Nephron progenitor cell (in vitro differentiated cells): ENCODE measurements at regions not wholly inside any gene's neighbourhood (a gene's known extent, or its start where the extent isn't known, plus 50 kb on each side); places are given as distances from the start of the nearest gene placed in this dataset.

ENCODE experiments used
- DNase-seq: peaks from one replicate; pipeline ENCODE4 v3.0.0; 2021
- H3K27ac Mint-ChIP-seq: 2 replicates; pipeline ENCODE4 v1.8.0; 2021; ENCODE audit warnings: mild to moderate bottlenecking, moderate library complexity, mixed read lengths
- H3K27me3 Mint-ChIP-seq: 2 replicates; pipeline ENCODE4 v1.8.0; 2021; ENCODE audit warnings: mild to moderate bottlenecking, low read depth, mixed read lengths; ENCODE audit not compliant: poor library complexity
- H3K36me3 Mint-ChIP-seq: 2 replicates; pipeline ENCODE4 v1.8.0; 2021; ENCODE audit warnings: low read depth, mixed read lengths
- H3K4me1 Mint-ChIP-seq: 2 replicates; pipeline ENCODE4 v1.8.0; 2021; ENCODE audit warnings: mixed read lengths
- H3K4me3 Mint-ChIP-seq: 2 replicates; pipeline ENCODE4 v1.8.0; 2021; ENCODE audit warnings: mild to moderate bottlenecking, moderate library complexity, mixed read lengths
- H3K9me3 Mint-ChIP-seq: 2 replicates; pipeline ENCODE4 v1.8.0; 2021; ENCODE audit warnings: mild to moderate bottlenecking, moderate library complexity, mixed read lengths
- TF ChIP-seq, protein P1 (sequence below): fragments of 200-600 bp; sonication (generic); IDR thresholded peaks from 2 replicates; pipeline ENCODE4 v1.5.0; 2021; ENCODE audit warnings: antibody characterized with exemption

DNA sequence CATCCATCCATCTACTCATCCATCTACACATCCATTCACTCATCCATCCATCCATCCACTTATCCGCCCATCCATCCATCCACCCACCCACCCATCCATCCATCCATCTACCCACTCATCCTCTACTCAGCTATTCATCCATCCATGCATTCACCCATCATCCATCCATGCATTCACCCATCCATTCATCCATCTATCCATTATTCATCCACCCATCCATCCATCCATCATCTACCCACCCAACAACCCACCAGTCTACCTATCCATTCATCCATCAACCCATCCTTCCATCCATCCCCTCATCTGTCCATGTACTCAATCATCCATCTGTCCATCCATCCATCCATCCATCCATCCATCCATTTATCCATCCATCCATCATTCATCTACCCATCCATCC is 972.7 kb downstream of the BRD1 start:
- H3K27me3 Mint-ChIP-seq = peaks cover 23% of the 10 kb centered on the region
- no peaks in the 10 kb centered on the region for H3K4me1 Mint-ChIP-seq
- peak overlapping the region; percentile 47 for H3K27ac Mint-ChIP-seq
- TF ChIP-seq, protein P1, sequence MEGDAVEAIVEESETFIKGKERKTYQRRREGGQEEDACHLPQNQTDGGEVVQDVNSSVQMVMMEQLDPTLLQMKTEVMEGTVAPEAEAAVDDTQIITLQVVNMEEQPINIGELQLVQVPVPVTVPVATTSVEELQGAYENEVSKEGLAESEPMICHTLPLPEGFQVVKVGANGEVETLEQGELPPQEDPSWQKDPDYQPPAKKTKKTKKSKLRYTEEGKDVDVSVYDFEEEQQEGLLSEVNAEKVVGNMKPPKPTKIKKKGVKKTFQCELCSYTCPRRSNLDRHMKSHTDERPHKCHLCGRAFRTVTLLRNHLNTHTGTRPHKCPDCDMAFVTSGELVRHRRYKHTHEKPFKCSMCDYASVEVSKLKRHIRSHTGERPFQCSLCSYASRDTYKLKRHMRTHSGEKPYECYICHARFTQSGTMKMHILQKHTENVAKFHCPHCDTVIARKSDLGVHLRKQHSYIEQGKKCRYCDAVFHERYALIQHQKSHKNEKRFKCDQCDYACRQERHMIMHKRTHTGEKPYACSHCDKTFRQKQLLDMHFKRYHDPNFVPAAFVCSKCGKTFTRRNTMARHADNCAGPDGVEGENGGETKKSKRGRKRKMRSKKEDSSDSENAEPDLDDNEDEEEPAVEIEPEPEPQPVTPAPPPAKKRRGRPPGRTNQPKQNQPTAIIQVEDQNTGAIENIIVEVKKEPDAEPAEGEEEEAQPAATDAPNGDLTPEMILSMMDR = no peak
- no peaks in the 10 kb centered on the region for H3K9me3 Mint-ChIP-seq
- no peak overlapping the region for H3K4me3 Mint-ChIP-seq
- H3K36me3 Mint-ChIP-seq = no peaks in the 10 kb centered on the region
- DNase-seq = no peak

DNA sequence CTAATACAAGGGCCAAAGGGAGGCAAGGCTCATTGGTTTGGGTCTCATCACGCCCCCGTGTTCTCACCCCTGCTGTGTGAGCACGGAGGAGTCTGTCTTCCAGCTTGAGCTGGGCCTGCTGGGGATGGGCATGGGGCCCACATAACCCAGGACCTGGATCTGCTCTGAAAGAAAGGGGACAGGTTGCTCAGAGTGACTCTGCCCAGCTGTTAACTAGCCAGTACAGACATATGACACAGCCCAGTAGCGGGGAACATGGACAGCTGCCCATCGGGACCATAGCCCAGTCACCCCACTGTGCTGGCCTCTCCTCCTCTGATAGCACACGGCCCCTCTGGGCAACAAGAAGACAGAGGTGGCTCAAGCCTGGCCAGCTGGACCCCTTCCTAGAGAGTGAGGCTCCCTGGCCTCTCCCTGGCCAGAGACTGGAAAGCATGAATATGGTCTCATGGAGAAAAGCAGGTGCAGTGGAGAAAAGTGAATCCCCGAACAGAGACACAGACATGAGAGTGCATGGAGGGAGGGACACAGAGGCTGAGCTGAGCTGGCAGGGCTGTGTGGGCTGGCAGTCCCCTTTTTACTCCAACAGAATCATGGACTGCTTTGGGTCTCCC is 973.9 kb downstream of the BRD1 start:
- Mint-ChIP-seq H3K27me3 (peaks cover 19% of the 10 kb centered on the region), H3K4me1 (peaks cover 12% of the 10 kb centered on the region), H3K4me3 (no peak overlapping the region), H3K27ac (no peak overlapping the region), H3K36me3 (no peaks in the 10 kb centered on the region), H3K9me3 (no peaks in the 10 kb centered on the region)
- TF ChIP-seq, protein P1 = no peak
- no peak for DNase-seq

DNA sequence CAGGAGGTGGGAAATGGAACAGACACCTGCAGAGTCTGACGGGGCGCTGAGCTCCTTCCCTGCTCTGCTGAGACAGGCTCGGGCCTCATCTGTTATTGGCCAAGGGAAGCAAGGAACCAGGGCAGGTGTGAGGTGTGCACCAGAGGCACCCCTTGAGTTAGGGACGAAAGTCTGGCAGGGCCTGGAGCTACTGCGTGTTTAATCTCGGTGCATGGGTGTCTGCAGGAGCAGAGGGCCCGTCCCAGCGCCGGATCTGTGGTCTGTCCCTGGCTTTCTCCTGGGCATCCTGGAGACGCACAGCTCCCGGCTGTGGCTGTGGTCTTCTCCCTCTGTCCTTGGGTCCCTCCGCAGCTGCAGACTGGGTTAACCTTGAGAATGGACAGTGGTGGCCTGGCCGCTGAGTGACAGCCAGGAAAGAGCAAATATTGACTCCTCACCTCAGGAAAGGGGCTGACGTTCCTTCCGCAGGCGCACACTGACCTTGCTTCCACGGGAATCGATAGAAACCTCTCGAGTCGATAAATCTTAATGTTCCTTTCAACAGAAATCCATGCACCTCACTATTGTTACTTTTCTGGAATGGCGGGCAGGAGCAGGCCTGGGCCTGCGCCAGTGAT is 975.6 kb downstream of the BRD1 start:
- peaks cover 19% of the 10 kb centered on the region for H3K27me3 Mint-ChIP-seq
- no peaks in the 10 kb centered on the region for H3K36me3 Mint-ChIP-seq
- H3K4me3 Mint-ChIP-seq = no peak overlapping the region
- H3K27ac Mint-ChIP-seq = no peak overlapping the region
- no peaks in the 10 kb centered on the region for H3K9me3 Mint-ChIP-seq
- DNase-seq = no peak
- peaks cover 22% of the 10 kb centered on the region for H3K4me1 Mint-ChIP-seq
- TF ChIP-seq, protein P1 = no peak

DNA sequence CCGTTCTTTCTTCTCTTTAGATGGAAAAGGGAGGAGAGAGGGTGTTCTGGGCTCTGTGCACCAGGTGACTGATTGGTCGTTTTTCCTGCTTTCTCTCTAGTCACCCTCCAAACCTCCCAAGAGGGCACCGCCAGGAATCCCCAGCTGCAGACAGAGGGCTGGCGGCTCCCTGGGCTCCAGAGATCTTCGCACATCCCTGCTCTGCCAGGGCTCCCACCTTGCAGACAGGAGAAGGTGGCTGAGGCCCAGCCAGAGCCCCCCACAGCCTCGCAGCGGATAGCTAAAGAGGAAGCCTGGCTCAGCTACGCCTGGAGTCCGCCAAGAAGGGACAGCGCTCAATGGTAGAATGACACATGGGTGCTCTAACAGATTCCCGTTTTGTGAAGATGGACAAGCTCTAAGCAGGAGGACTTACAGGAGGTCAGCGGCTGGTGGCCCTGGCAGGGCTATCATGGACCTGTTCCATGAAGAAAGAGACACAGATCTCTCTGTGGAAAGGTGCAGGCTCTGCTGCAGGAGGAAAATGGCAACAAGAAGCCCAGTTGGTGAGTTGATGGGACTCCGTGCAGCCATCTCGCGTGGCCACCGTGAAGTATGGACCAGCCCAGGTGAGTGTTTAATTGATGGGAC is 976.9 kb downstream of the BRD1 start:
- no peak overlapping the region for H3K27ac Mint-ChIP-seq
- H3K9me3 Mint-ChIP-seq = no peaks in the 10 kb centered on the region
- H3K4me1 Mint-ChIP-seq = peaks cover 22% of the 10 kb centered on the region
- H3K4me3 Mint-ChIP-seq = no peak overlapping the region
- no peaks in the 10 kb centered on the region for H3K36me3 Mint-ChIP-seq
- TF ChIP-seq, protein P1 = no peak
- H3K27me3 Mint-ChIP-seq = peaks cover 19% of the 10 kb centered on the region
- no peak for DNase-seq

DNA sequence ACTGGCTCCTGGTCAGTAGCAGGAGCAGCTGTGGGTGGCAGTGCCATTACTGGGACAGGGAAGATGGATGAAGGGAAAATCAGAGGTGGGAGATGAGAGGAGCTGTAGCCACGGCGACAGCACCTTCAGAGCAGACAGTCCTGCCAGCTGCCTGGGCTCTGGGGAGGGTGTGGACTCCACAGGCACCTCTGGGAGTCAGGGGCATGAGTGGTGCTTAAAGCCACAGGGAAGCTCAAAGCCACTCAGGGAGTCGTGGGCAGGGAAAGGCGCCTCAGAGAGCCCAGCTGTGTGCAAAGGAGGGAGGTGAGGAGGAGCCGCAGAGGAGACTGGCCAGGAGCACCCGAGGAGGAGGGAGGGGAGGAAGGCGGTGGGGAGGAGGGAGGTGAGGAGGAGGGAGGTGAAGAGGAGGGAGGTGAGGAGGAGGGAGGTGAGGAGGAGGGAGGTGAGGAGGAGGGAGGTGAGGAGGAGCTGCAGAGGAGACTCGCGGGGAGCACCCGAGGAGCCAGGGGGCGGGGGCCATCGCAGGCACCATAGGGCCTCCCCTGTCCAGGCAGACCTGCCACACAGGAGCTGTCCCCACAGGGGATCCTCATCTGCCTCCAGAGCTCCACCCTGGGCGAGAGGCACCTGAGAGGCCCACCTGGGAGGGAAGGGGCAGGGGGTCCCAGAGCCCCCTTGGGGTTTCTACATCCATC is 977.6 kb downstream of the BRD1 start:
- H3K27ac Mint-ChIP-seq = no peak overlapping the region
- no peaks in the 10 kb centered on the region for H3K9me3 Mint-ChIP-seq
- TF ChIP-seq, protein P1 = no peak
- H3K36me3 Mint-ChIP-seq = no peaks in the 10 kb centered on the region
- H3K4me3 Mint-ChIP-seq = no peak overlapping the region
- no peak for DNase-seq
- H3K27me3 Mint-ChIP-seq = peaks cover 19% of the 10 kb centered on the region
- H3K4me1 Mint-ChIP-seq = peaks cover 22% of the 10 kb centered on the region
